Embryonic facial prominence (tissue), 1 donor: ENCODE measurements at regions not wholly inside any gene's neighbourhood (a gene's known extent, or its start where the extent isn't known, plus 50 kb on each side); places are given as distances from the start of the nearest gene placed in this dataset.

Experiments used
- DNase-seq: peaks from one replicate; pipeline ENCODE4 v3.0.0-alpha.2; 2016; ENCODE audit errors: extremely low spot score

GRCh38 chr1:209505044-209505443, 78.5 kb upstream of the CAMK1G start:
- no peak for DNase-seq

GRCh38 chr1:209506101-209506500, 77.4 kb upstream of the CAMK1G start:
- DNase-seq: no peak

GRCh38 chr1:209509039-209509438, 74.5 kb upstream of the CAMK1G start:
- no peak for DNase-seq

GRCh38 chr1:209510063-209510462, 73.5 kb upstream of the CAMK1G start:
- DNase-seq: no peak

GRCh38 chr1:209511169-209511568, 72.3 kb upstream of the CAMK1G start:
- no peak for DNase-seq

- no peak for DNase-seq
Observed at GRCh38 chr1:209512821-209513220, 70.7 kb upstream of the CAMK1G start.

- DNase-seq: no peak
Observed at GRCh38 chr1:209513226-209513625, 70.3 kb upstream of the CAMK1G start.

GRCh38 chr1:209516771-209517680, 66.5 kb upstream of the CAMK1G start:
- DNase-seq: no peak

- no peak for DNase-seq
Observed at GRCh38 chr1:209517681-209518050, 65.8 kb upstream of the CAMK1G start.

GRCh38 chr1:209519786-209520185, 63.7 kb upstream of the CAMK1G start:
- DNase-seq: no peak

GRCh38 chr1:209522826-209523225, 60.7 kb upstream of the CAMK1G start:
- DNase-seq: no peak

GRCh38 chr1:209526137-209526536, 57.4 kb upstream of the CAMK1G start:
- no peak for DNase-seq

- DNase-seq: no peak
Observed at GRCh38 chr1:209527372-209527771, 56.1 kb upstream of the CAMK1G start.

- DNase-seq: no peak
Observed at GRCh38 chr1:209527993-209528717, 55.4 kb upstream of the CAMK1G start.

GRCh38 chr1:209529233-209529632, 54.3 kb upstream of the CAMK1G start:
- no peak for DNase-seq

- DNase-seq: no peak
Observed at GRCh38 chr1:209531006-209531405, 52.5 kb upstream of the CAMK1G start.

GRCh38 chr1:209531549-209531948, 52.0 kb upstream of the CAMK1G start:
- DNase-seq: no peak
